GM23338 (cell line): ENCODE measurements at regions not wholly inside any gene's neighbourhood (a gene's known extent, or its start where the extent isn't known, plus 50 kb on each side); places are given as distances from the start of the nearest gene placed in this dataset.

Experiments used
- ATAC-seq: fragments of 200-7000 bp; cut with Tn5 transposase; 3 replicates; pipeline ENCODE4 v1.9.1; 2020
- DNase-seq: peaks from one replicate; pipeline ENCODE4 v3.0.0-alpha.2; 2015; ENCODE audit warnings: low spot score
- H2AFZ ChIP-seq: fragments of 200-600 bp; sonication (generic); 2 replicates; pipeline ENCODE4 v1.8.0; 2016; ENCODE audit warnings: antibody characterized with exemption, mild to moderate bottlenecking, moderate library complexity
- H3F3A ChIP-seq: fragments of 200-600 bp; sonication (generic); replicated peaks from 2 replicates; pipeline ENCODE4 v1.8.0; 2017; ENCODE audit warnings: antibody characterized with exemption, mixed run types, low read depth
- H3K27ac ChIP-seq: fragments of 200-600 bp; sonication (generic); 2 replicates; pipeline ENCODE4 v1.6.1; 2016; ENCODE audit warnings: low read depth
- H3K27me3 ChIP-seq: fragments of 200-600 bp; sonication (generic); 2 replicates; pipeline ENCODE4 v1.8.0; 2016; ENCODE audit warnings: mild to moderate bottlenecking, mixed run types, moderate library complexity; ENCODE audit not compliant: insufficient read depth
- H3K36me3 ChIP-seq: fragments of 200-600 bp; sonication (generic); 2 replicates; pipeline ENCODE4 v1.8.0; 2016; ENCODE audit warnings: mild to moderate bottlenecking; ENCODE audit not compliant: insufficient read depth
- H3K4me1 ChIP-seq: fragments of 200-600 bp; sonication (generic); 2 replicates; pipeline ENCODE4 v1.8.0; 2016; ENCODE audit warnings: mild to moderate bottlenecking, moderate library complexity; ENCODE audit not compliant: insufficient read depth
- H3K4me2 ChIP-seq: fragments of 200-600 bp; sonication (generic); 2 replicates; pipeline ENCODE4 v1.7.1; 2017; ENCODE audit warnings: mixed run types
- H3K4me3 ChIP-seq: fragments of 200-600 bp; sonication (generic); 2 replicates; pipeline ENCODE4 v1.6.1; 2016; ENCODE audit warnings: mixed run types
- H3K79me2 ChIP-seq: fragments of 200-600 bp; sonication (generic); replicated peaks from 2 replicates; pipeline ENCODE4 v1.8.0; 2017; ENCODE audit warnings: mild to moderate bottlenecking; ENCODE audit not compliant: insufficient read depth
- H3K9me2 ChIP-seq: fragments of 200-600 bp; sonication (generic); 2 replicates; pipeline ENCODE4 v1.8.0; 2017; ENCODE audit not compliant: insufficient read depth
- H4K20me1 ChIP-seq: fragments of 200-600 bp; sonication (generic); replicated peaks from 2 replicates; pipeline ENCODE4 v1.8.0; 2017; ENCODE audit warnings: mild to moderate bottlenecking; ENCODE audit not compliant: insufficient read depth
- H3K27ac Mint-ChIP-seq: 2 replicates; pipeline ENCODE4 v1.8.0; 2020; ENCODE audit warnings: inconsistent platforms, mild to moderate bottlenecking, moderate library complexity, mixed read lengths
- H3K27me3 Mint-ChIP-seq: 3 replicates; pipeline ENCODE4 v1.8.0; 2022; ENCODE audit warnings: low read depth, mild to moderate bottlenecking, moderate library complexity, mixed read lengths, inconsistent platforms; ENCODE audit not compliant: insufficient read depth, poor library complexity
- H3K36me3 Mint-ChIP-seq: 3 replicates; pipeline ENCODE4 v1.8.0; 2021; ENCODE audit warnings: low read depth, mild to moderate bottlenecking, inconsistent platforms, moderate library complexity, mixed read lengths
- H3K4me1 Mint-ChIP-seq: 3 replicates; pipeline ENCODE4 v1.8.0; 2020; ENCODE audit warnings: mild to moderate bottlenecking, inconsistent platforms, mixed read lengths
- H3K4me3 Mint-ChIP-seq: 3 replicates; pipeline ENCODE4 v1.8.0; 2021; ENCODE audit warnings: moderate library complexity, mild to moderate bottlenecking, inconsistent platforms, mixed read lengths
- H3K9me3 Mint-ChIP-seq: 3 replicates; pipeline ENCODE4 v1.8.0; 2020; ENCODE audit warnings: moderate library complexity, mild to moderate bottlenecking, inconsistent platforms, mixed read lengths
- CREB1 ChIP-seq: fragments of 250-450 bp; sonication (Bioruptor Pico); IDR thresholded peaks from 2 replicates; pipeline ENCODE4 v1.5.0; 2020; ENCODE audit warnings: low read depth, mild to moderate bottlenecking, moderate library complexity
- CTCF ChIP-seq, 2 experiments: fragments of 200-600 bp in 1 of 2; sonication (generic) in 1 of 2; conservative IDR thresholded peaks; 2 replicates each; pipeline versions ENCODE4 v1.5.1 to v1.6.1; 2016 to 2017; ENCODE audit warnings: antibody characterized with exemption in 2 of 2, low read depth in 2 of 2, mild to moderate bottlenecking in 2 of 2, moderate library complexity in 1 of 2
- ETS1 ChIP-seq: IDR thresholded peaks from 2 replicates; pipeline ENCODE4 v1.6.1; 2016; ENCODE audit warnings: antibody characterized with exemption
- EZH2 ChIP-seq: fragments of 200-600 bp; sonication (generic); IDR thresholded peaks from one replicate; pipeline ENCODE4 v1.8.0; 2017; ENCODE audit warnings: antibody characterized with exemption, mild to moderate bottlenecking, low read depth; ENCODE audit not compliant: unreplicated experiment
- JUNB ChIP-seq: IDR thresholded peaks from one replicate; pipeline ENCODE4 v1.6.1; 2016; ENCODE audit warnings: antibody characterized with exemption; ENCODE audit not compliant: unreplicated experiment
- REST ChIP-seq: IDR thresholded peaks from one replicate; pipeline ENCODE4 v1.6.1; 2018; ENCODE audit warnings: antibody characterized with exemption; ENCODE audit not compliant: unreplicated experiment
- ZNF331 ChIP-seq: fragments of 250-450 bp; sonication (Bioruptor Pico); IDR thresholded peaks from 2 replicates; pipeline ENCODE4 v1.5.0; 2020; ENCODE audit warnings: low read depth, mild to moderate bottlenecking, moderate library complexity
- ZNF462 ChIP-seq: fragments of 250-450 bp; sonication (Bioruptor Pico); IDR thresholded peaks from 2 replicates; pipeline ENCODE4 v1.5.0; 2020; ENCODE audit warnings: mild to moderate bottlenecking, moderate library complexity

GRCh38 chr4:163966612-163967011 lies 472.1 kb downstream of the TMA16 start (continued):
- TF ChIP-seq ZNF462 (CRISPR knock-in tag): no peak
- no peak for TF ChIP-seq CTCF (conservative IDR thresholded peaks at IDR 0.05; ENCODE audit: low read depth in 2 of 2)
- TF ChIP-seq ETS1: no peak
- no peak for TF ChIP-seq CREB1 (CRISPR knock-in tag)
- no peak for TF ChIP-seq EZH2
- no peak for TF ChIP-seq JUNB

GRCh38 chr4:163967263-163967662 lies 472.8 kb downstream of the TMA16 start:
- no peaks in the 10 kb centered on the region for H3K9me2 ChIP-seq
- no peaks in the 10 kb centered on the region for H3K27me3 ChIP-seq
- H3K4me1 ChIP-seq: no peaks in the 10 kb centered on the region
- H4K20me1 ChIP-seq: no peaks in the 10 kb centered on the region
- no peaks in the 10 kb centered on the region for H3F3A ChIP-seq
- no peak overlapping the region for H2AFZ ChIP-seq
- Mint-ChIP-seq H3K9me3 (no peaks in the 10 kb centered on the region), H3K27me3 (no peaks in the 10 kb centered on the region), H3K36me3 (no peaks in the 10 kb centered on the region), H3K4me1 (no peaks in the 10 kb centered on the region), H3K27ac (no peak overlapping the region), H3K4me3 (no peak overlapping the region)
- H3K36me3 ChIP-seq: no peaks in the 10 kb centered on the region
- no peak overlapping the region for H3K4me2 ChIP-seq
- H3K27ac ChIP-seq: no peak overlapping the region
- ATAC-seq (no peak), DNase-seq (no peak)
- no peak overlapping the region for H3K4me3 ChIP-seq
- no peaks in the 10 kb centered on the region for H3K79me2 ChIP-seq
- TF ChIP-seq CREB1 (CRISPR knock-in tag) (no peak), ZNF331 (CRISPR knock-in tag) (no peak), REST (no peak), ETS1 (no peak), EZH2 (no peak), JUNB (no peak)
